Activated T-helper 2 cell treated with anti-CD3 and anti-CD28 coated beads, Interferon-gamma antibody, Interleukin-2, Interleukin-4, amounts not matched to agents 10 μg/mL and 5 μg/mL and 100 μg/mL, durations not matched to agents 14 hours and 24 hours and 36 hours (primary cell): ENCODE measurements at regions not wholly inside any gene's neighbourhood (a gene's known extent, or its start where the extent isn't known, plus 50 kb on each side); places are given as distances from the start of the nearest gene placed in this dataset.
"Not testable (repeated sequence)": the region's sequence is repeated elsewhere in the genome, so short reads cannot be mapped to it uniquely, and the experiment has no call there.

ENCODE experiments used
- DNase-seq: peaks from one replicate; pipeline ENCODE4 v3.0.0; 2021; ENCODE audit warnings: low spot score
- H3K27ac Mint-ChIP-seq: one replicate; pipeline ENCODE4 v1.8.0; 2021; ENCODE audit warnings: mixed read lengths
- H3K27me3 Mint-ChIP-seq: one replicate; pipeline ENCODE4 v1.8.0; 2021; ENCODE audit warnings: low read depth, mixed read lengths
- H3K36me3 Mint-ChIP-seq: one replicate; pipeline ENCODE4 v1.8.0; 2021; ENCODE audit warnings: low read depth, mixed read lengths
- H3K4me1 Mint-ChIP-seq: one replicate; pipeline ENCODE4 v1.8.0; 2021; ENCODE audit warnings: low read depth, mixed read lengths
- H3K4me3 Mint-ChIP-seq: one replicate; pipeline ENCODE4 v1.8.0; 2021; ENCODE audit warnings: low read depth, mild to moderate bottlenecking, moderate library complexity, mixed read lengths
- H3K9me3 Mint-ChIP-seq: one replicate; pipeline ENCODE4 v1.8.0; 2021; ENCODE audit warnings: mixed read lengths
- intact Hi-C: fragments of 100-400 bp; cut with micrococcal nuclease; formaldehyde crosslinking; loops from one replicate; pipeline ENCODE4 v1.15.1; 2023

DNA sequence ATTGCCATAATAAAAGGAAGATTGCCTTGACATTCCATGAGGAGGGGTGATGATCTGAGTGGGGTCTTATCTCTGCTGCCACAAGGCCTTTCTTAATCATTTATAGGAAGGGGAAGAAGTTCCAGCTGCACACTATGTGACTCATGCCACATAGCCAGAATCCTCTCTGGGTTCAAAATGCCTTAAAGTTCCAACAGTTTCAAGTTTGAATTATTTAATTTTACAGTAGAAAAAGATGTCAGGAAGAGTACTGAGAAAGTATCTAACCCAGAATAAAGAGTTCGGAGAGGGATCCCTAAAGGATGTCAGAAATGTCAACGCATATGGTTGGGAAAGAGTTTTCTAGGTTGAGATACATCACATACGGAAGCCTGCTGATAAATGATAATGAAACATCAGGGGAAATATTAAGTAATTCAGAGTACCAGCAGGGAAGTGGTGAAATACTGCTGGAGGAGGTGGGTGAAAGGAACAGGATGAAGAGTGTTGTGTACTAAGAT lies 999.9 kb downstream of the TSN start:
- DNase-seq = no peak
- Mint-ChIP-seq H3K9me3 (peaks cover 14% of the 10 kb centered on the region), H3K27me3 (no peaks in the 10 kb centered on the region), H3K36me3 (no peaks in the 10 kb centered on the region), H3K27ac (no peak overlapping the region), H3K4me3 (no peak overlapping the region), H3K4me1 (no peaks in the 10 kb centered on the region)
- intact Hi-C loops = no loop called here

DNA sequence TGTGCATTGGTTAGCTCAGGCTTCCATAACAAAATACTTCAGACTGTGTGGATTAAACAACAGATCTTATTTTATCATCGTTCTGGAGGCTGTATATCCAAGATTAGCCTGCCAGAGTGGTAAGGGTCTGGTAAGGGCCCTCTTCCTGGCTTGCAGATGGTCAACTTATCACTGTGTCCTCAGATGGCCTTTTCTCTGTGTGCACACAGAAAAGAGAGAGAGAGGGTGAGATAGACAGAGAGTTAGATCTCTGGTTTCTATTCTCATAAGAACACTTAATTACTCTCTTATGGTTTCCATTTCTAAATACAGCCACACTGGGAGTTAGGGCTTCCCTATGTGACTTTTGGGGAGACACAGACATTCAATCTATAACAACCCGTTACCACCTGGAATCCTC lies 1003.5 kb downstream of the TSN start:
- H3K9me3 Mint-ChIP-seq = peaks cover 23% of the 10 kb centered on the region
- H3K27me3 Mint-ChIP-seq = no peaks in the 10 kb centered on the region
- H3K27ac Mint-ChIP-seq = no peak overlapping the region
- no peak for DNase-seq
- H3K4me1 Mint-ChIP-seq = no peaks in the 10 kb centered on the region
- no peak overlapping the region for H3K4me3 Mint-ChIP-seq
- intact Hi-C loops = no loop called here
- no peaks in the 10 kb centered on the region for H3K36me3 Mint-ChIP-seq

DNA sequence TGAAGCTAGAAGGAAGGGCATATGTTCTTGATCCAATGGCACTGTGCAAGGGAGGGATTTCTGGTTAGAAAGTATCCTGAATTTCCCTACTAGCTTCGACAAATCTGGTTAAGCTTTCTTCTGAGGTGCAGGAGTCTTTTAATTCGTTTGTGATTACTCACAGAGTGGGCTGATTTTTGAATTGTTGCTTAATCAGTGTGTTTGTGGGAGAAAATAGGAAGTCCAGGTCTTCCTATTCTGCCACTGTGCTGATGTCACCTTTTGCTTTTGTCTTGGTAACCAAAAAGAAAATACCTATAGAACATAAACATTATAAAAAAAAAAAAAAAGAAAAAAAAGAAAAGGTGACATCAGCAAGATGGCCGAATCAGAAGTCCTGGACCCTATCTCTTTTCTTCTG lies 1008.6 kb downstream of the TSN start:
- H3K27me3 Mint-ChIP-seq = no peaks in the 10 kb centered on the region
- DNase-seq = no peak
- peaks cover 31% of the 10 kb centered on the region for H3K9me3 Mint-ChIP-seq
- H3K4me1 Mint-ChIP-seq = no peaks in the 10 kb centered on the region
- H3K36me3 Mint-ChIP-seq = no peaks in the 10 kb centered on the region
- H3K27ac Mint-ChIP-seq = no peak overlapping the region
- no peak overlapping the region for H3K4me3 Mint-ChIP-seq
- intact Hi-C loops = no loop called here

DNA sequence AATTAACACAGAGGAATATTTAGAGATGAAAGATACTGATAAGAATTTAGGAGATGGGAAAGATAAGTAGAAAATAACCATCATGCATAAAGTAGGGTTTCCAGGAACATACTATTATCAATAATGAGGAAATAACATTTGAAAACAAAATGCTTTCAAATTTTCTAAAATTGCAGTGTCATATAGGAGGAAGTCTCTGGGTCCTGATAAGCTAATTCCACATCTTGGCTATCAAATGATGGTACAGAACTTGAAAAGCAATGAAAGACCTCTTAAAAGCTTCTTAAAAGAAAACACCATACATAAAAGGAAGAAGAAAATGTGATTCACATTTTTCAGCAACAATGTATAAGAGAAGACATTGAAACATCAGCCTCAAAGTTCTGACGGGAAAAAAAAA lies 1024.8 kb downstream of the TSN start:
- Mint-ChIP-seq H3K27ac (no peak overlapping the region), H3K4me1 (no peaks in the 10 kb centered on the region), H3K4me3 (no peak overlapping the region), H3K27me3 (no peaks in the 10 kb centered on the region), H3K36me3 (no peaks in the 10 kb centered on the region), H3K9me3 (peaks cover 26% of the 10 kb centered on the region)
- no peak for DNase-seq
- intact Hi-C loops = no loop called here

DNA sequence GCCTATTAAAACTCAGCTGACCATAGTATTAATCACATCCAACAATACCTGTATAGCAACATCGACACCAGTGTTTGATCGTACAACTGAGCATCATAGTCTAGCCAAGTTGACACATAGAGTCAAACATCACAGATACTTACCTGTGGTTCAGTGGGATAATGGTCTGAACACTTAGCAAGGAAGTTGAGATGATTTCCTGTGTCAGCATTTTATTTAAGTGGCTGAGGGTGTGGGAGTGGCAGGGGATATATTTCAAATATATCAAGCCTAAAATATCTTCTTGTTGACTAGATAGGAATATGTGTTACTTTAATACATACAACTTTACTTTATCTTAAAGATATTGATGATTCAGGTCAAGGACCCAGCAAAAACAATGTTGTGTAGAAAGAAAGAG lies 1038.6 kb downstream of the TSN start:
- Mint-ChIP-seq H3K27me3 (no peaks in the 10 kb centered on the region), H3K4me3 (no peak overlapping the region), H3K9me3 (peaks cover 26% of the 10 kb centered on the region), H3K36me3 (no peaks in the 10 kb centered on the region), H3K27ac (no peak overlapping the region), H3K4me1 (no peaks in the 10 kb centered on the region)
- intact Hi-C loops = no loop called here
- DNase-seq = no peak

DNA sequence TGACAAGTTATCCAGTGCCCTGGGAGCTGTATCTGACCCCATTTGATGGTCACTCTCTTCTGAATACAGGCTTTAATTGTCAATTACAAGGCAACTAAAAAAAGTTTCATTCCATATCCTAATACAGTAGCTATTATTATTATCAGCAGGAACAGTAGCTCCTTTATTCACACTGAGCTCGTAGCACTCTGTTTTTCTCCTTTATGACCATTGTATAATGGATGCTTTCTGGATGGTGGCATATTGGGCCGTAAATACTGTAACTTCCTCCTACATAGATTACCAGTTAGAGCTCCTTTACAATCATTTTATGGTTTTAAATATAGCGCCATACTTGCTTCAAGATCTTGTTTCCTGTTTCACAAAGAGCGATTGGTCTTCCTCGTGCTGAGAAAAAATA lies 1040.3 kb downstream of the TSN start:
- Mint-ChIP-seq H3K4me1 (no peaks in the 10 kb centered on the region), H3K27me3 (no peaks in the 10 kb centered on the region), H3K4me3 (no peak overlapping the region), H3K27ac (no peak overlapping the region), H3K36me3 (no peaks in the 10 kb centered on the region), H3K9me3 (peaks cover 18% of the 10 kb centered on the region)
- no peak for DNase-seq
- intact Hi-C loops = no loop called here

DNA sequence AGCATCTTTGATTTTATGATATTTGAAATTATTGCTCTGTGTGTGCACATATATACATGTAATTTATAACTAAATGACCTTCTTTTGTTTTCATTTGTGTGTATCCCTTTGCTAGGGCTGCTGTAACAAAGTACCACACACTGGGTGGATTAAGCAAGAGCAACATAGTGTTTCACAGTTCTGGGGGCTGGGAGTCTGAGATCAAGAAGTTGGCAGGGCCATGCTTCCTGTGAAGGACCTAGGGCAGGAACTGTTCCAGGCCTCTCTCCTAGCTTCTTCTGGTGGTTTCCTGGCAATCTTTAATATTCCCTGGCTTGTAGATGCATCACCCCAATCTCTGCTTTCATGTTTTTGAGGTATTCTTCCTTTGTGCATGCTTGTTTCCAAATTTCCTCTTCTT lies 1043.9 kb downstream of the TSN start:
- intact Hi-C loops = no loop called here
- Mint-ChIP-seq H3K4me1 (no peaks in the 10 kb centered on the region), H3K27ac (no peak overlapping the region), H3K36me3 (no peaks in the 10 kb centered on the region), H3K4me3 (no peak overlapping the region), H3K9me3 (peaks cover 18% of the 10 kb centered on the region), H3K27me3 (no peaks in the 10 kb centered on the region)
- DNase-seq = no peak

DNA sequence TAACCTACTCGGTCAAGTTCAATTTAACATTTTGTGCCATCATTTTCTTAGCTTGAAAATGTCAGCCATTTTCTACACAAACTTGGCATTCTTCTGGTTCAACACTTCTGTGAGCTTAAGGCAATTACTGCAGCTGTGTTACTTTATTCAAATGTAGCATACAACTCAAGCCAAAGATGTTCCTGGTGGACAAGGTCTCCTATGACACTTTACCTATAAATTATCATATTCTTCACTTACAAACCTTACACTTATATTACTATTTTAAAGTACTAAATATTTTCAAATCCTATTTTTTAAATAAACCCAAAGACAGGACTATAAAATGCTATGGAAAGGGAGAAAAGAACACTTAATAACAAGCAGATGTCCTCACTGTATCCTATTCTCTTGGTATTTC lies 1045.3 kb downstream of the TSN start:
- H3K4me3 Mint-ChIP-seq = no peak overlapping the region
- no peaks in the 10 kb centered on the region for H3K27me3 Mint-ChIP-seq
- intact Hi-C loops = no loop called here
- H3K9me3 Mint-ChIP-seq = peaks cover 18% of the 10 kb centered on the region
- H3K4me1 Mint-ChIP-seq = no peaks in the 10 kb centered on the region
- DNase-seq = no peak
- H3K27ac Mint-ChIP-seq = no peak overlapping the region
- H3K36me3 Mint-ChIP-seq = no peaks in the 10 kb centered on the region

DNA sequence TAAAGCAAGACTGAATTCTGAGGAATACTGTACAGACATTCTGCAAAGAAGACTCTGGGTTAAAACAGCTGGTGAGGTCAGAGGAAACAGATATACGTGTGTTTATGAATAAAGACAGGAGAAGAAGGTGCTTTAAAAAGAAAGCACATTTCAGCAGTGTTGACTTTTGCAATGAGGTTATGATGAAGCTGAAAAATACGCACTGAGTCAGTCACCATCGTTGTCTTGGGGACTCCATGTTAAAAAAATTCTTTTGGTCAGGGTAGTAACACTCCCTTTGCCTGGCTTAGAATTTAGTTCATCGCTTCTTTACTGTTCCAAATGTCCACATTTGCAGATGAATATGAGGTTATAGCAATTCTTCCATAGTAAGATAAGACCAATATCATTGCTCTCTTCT lies 1049.0 kb downstream of the TSN start:
- peaks cover 29% of the 10 kb centered on the region for H3K9me3 Mint-ChIP-seq
- no peak overlapping the region for H3K27ac Mint-ChIP-seq
- H3K4me1 Mint-ChIP-seq = no peaks in the 10 kb centered on the region
- H3K36me3 Mint-ChIP-seq = no peaks in the 10 kb centered on the region
- DNase-seq = no peak
- H3K4me3 Mint-ChIP-seq = no peak overlapping the region
- intact Hi-C loops = no loop called here
- H3K27me3 Mint-ChIP-seq = no peaks in the 10 kb centered on the region

DNA sequence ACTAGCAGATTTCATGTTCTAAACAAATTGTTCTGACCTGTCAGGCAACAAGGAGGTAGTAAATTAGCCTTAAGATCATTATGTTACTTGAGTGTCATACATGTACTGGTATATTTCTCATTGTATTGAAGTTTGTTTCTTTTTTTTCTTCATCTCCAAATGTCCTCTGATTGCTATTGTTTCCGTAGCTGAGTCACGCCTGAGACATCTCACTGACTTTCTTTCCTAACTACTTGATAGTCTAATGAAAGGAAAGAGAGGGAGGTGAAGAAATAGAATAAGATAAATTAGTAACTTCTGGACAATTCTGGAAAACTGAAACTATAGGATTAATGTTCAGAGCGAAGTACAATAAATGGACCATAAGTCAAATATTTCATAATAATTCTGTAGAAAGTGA lies 1049.9 kb downstream of the TSN start:
- H3K27ac Mint-ChIP-seq = no peak overlapping the region
- H3K27me3 Mint-ChIP-seq = no peaks in the 10 kb centered on the region
- intact Hi-C loops = no loop called here

DNA sequence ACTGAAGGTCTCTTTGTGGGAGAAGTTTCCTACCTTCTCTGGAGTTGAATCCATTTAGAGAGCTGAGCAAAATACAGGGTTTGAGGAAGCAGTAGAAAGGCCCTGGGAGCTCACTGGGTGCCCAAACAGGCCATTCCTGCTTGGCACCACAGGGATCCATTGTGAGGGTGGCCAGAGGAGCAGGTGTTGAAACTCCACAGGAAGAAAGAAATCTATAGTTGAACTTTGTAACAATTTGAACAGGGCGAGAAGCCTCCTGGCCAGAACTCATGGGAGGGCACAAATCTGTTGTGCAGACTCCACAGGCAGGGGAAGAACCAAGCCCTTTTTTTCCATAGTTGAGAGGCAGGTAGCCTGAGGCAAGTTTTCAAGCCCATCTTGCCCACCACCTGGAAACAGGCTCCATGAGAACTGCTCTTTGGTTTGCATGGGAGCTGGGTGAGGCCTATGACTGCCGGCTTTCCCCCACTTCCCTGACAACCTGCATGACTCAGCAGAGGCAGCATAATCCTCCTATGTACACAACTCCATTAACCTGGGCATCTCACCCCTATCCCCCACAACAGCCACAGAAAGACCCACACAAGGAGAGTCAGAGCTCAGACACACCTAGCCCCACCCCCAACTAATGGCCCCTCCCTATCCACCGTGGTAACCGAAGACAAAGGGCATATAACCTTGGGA lies 1053.0 kb downstream of the TSN start:
- Mint-ChIP-seq H3K9me3 (peaks cover 47% of the 10 kb centered on the region), H3K36me3 (no peaks in the 10 kb centered on the region), H3K27ac (no peak overlapping the region), H3K4me3 (no peak overlapping the region), H3K4me1 (no peaks in the 10 kb centered on the region), H3K27me3 (no peaks in the 10 kb centered on the region)
- no peak for DNase-seq
- intact Hi-C loops = no loop called here

More for the DNA sequence above, 1049.9 kb downstream of the TSN start:
- no peak for DNase-seq
- H3K9me3 Mint-ChIP-seq = peaks cover 34% of the 10 kb centered on the region
- no peaks in the 10 kb centered on the region for H3K4me1 Mint-ChIP-seq
- H3K36me3 Mint-ChIP-seq = no peaks in the 10 kb centered on the region
- no peak overlapping the region for H3K4me3 Mint-ChIP-seq

DNA sequence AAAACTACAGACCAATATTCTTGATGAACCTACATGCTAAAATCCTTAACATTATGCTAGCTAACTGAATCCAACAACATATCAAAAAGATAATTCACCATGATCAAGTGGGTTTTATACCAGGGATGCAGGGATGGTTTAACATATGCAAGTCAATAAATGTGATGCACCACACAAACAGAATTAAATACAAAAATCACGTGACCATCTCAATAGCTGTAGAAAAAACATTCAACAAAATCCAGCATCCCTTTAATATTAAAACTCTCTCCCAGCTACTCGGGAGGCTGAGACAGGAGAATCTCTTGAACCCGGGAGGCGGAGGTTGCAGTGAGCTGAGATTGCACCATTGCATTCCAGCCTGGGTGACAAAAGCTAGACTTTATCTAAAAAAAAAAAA lies 1056.8 kb downstream of the TSN start:
- H3K4me1 Mint-ChIP-seq, H3K27ac Mint-ChIP-seq, H3K36me3 Mint-ChIP-seq, DNase-seq, H3K4me3 Mint-ChIP-seq, intact Hi-C loops, H3K27me3 Mint-ChIP-seq: not testable (repeated sequence)
- peaks cover 52% of the 10 kb centered on the region for H3K9me3 Mint-ChIP-seq

DNA sequence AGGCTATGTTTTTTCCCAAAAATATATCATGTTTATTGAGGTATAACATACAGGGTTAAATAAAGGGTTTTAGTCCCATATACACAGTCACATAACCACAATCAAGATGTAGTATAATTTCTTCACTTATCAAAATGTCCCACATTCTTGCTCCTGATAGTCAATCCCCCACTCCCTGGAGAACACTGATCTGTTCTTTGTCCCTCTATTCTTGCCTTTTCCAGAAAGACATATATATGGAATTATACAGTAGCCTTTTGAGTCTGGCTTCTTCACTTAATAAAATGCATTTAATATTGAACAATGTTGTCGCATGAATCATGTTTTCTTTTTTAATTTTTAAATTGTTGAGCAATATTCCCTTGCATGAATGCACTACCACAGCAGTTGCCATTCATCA lies 1059.7 kb downstream of the TSN start:
- H3K27me3 Mint-ChIP-seq = no peaks in the 10 kb centered on the region
- intact Hi-C loops = no loop called here
- no peaks in the 10 kb centered on the region for H3K4me1 Mint-ChIP-seq
- DNase-seq = no peak
- peaks cover 39% of the 10 kb centered on the region for H3K9me3 Mint-ChIP-seq
- H3K36me3 Mint-ChIP-seq = no peaks in the 10 kb centered on the region
- H3K4me3 Mint-ChIP-seq = no peak overlapping the region
- H3K27ac Mint-ChIP-seq = no peak overlapping the region

DNA sequence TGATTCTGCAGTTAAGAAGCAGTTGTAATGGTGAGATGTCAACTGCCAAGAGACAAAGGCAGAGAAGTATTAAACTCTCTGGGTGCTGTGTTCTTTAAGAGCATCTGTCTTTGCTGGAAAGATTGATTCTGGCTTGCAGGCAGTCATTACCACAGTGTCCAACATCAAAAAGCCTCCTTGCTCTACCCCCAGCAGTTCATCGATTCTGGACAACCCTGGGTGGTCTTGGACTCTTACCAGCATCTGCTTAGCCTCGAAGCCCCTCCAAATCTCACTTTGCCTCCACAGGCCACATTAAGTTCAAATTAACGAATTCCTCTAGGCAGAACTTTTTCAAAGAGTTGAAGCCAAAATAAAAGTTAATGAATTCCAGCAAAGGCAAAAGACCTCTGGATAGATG lies 1061.4 kb downstream of the TSN start:
- H3K27ac Mint-ChIP-seq = no peak overlapping the region
- intact Hi-C loops = no loop called here
- DNase-seq = no peak
- H3K27me3 Mint-ChIP-seq = no peaks in the 10 kb centered on the region
- H3K4me3 Mint-ChIP-seq = no peak overlapping the region
- H3K4me1 Mint-ChIP-seq = no peaks in the 10 kb centered on the region
- H3K36me3 Mint-ChIP-seq = no peaks in the 10 kb centered on the region
- peaks cover 30% of the 10 kb centered on the region for H3K9me3 Mint-ChIP-seq
